ENCODE measurements at regions not wholly inside any gene's neighbourhood (a gene's known extent, or its start where the extent isn't known, plus 50 kb on each side); places are given as distances from the start of the nearest gene placed in this dataset.

- Histone ChIP-seq H3K4me3 (replicated peaks in 1 of 2; ENCODE audit: low read depth in 1 of 2, low read length in 2 of 2) (no peak overlapping the region), H3K9ac (ENCODE audit: low read length) (no peak overlapping the region), H3K9me3 (ENCODE audit: control insufficient read depth in 1 of 2, insufficient read depth in 1 of 2, low read depth in 1 of 2, low read length in 2 of 2) (no peaks in the 10 kb centered on the region), H3K36me3 (ENCODE audit: control insufficient read depth in 1 of 2, insufficient read depth in 2 of 2, low read length in 2 of 2) (no peaks in the 10 kb centered on the region), H3K4me1 (ENCODE audit: control insufficient read depth in 1 of 2, insufficient read depth in 2 of 2, low read length in 2 of 2) (no peaks in the 10 kb centered on the region), H2AFZ (ENCODE audit: low read depth, low read length, poor library complexity, severe bottlenecking) (no peak overlapping the region), H3K9me2 (ENCODE audit: insufficient read depth) (no peaks in the 10 kb centered on the region), H3K4me2 (ENCODE audit: low read length) (no peak overlapping the region), H3K79me2 (ENCODE audit: insufficient read depth, low read length) (no peaks in the 10 kb centered on the region), H3K27ac (ENCODE audit: low read depth, low read length) (no peak overlapping the region), H3K27me3 (ENCODE audit: insufficient read depth, low read length) (no peaks in the 10 kb centered on the region), H4K20me1 (ENCODE audit: insufficient read depth) (no peaks in the 10 kb centered on the region)
- ATAC-seq (no peak), DNase-seq (ENCODE audit: low read depth, low spot score) (no peak)
- intact Hi-C loops (cut with micrococcal nuclease): no loop called here
- POLR2A ChIA-PET: no interaction called here
- CTCF ChIA-PET: no interaction called here
- BruUV-seq (replicated peaks): no TSS peak
- RAD21 ChIA-PET (ENCODE audit: low non-redundant PET in 1 of 2, low total read pairs in 2 of 2, uncharacterized antibody in 2 of 2, unreplicated experiment in 2 of 2): no interaction called here
- TF ChIP-seq FOSL1 (IDR thresholded peaks at IDR 0.05; ENCODE audit: low read depth) (no peak), SRF (IDR thresholded peaks at IDR 0.05; ENCODE audit: low read depth) (no peak), ATF3 (IDR thresholded peaks at IDR 0.05) (no peak), SIN3A (IDR thresholded peaks at IDR 0.05; ENCODE audit: low read depth) (no peak), POLR2A (IDR thresholded peaks at IDR 0.05; ENCODE audit: borderline replicate concordance, extremely low read depth, insufficient read depth, insufficient read length) (no peak)
These were observed 718.5 kb upstream of the PCDH7 start for GRCh38 chr4:30001628-30002027.

GRCh38 chr4:30002341-30002740, 717.8 kb upstream of the PCDH7 start:
- no peak overlapping the region for H3K27ac ChIP-seq (ENCODE audit: low read depth, low read length)
- ChIA-PET POLR2A (no interaction called here), CTCF (no interaction called here), RAD21 (ENCODE audit: low non-redundant PET in 1 of 2, low total read pairs in 2 of 2, uncharacterized antibody in 2 of 2, unreplicated experiment in 2 of 2) (no interaction called here)
- no peaks in the 10 kb centered on the region for H3K9me2 ChIP-seq (ENCODE audit: insufficient read depth)
- no peak for ATAC-seq
- no peaks in the 10 kb centered on the region for H3K4me1 ChIP-seq (ENCODE audit: control insufficient read depth in 1 of 2, insufficient read depth in 2 of 2, low read length in 2 of 2)
- no peaks in the 10 kb centered on the region for H3K27me3 ChIP-seq (ENCODE audit: insufficient read depth, low read length)
- H3K79me2 ChIP-seq (ENCODE audit: insufficient read depth, low read length): no peaks in the 10 kb centered on the region
- no peak overlapping the region for H2AFZ ChIP-seq (ENCODE audit: low read depth, low read length, poor library complexity, severe bottlenecking)
- intact Hi-C loops (cut with micrococcal nuclease): no loop called here
- H3K9me3 ChIP-seq (ENCODE audit: control insufficient read depth in 1 of 2, insufficient read depth in 1 of 2, low read depth in 1 of 2, low read length in 2 of 2): no peaks in the 10 kb centered on the region
- no peak overlapping the region for H3K9ac ChIP-seq (ENCODE audit: low read length)
- no peak overlapping the region for H3K4me3 ChIP-seq (replicated peaks in 1 of 2; ENCODE audit: low read depth in 1 of 2, low read length in 2 of 2)
- no TSS peak for BruUV-seq (replicated peaks)
- no peaks in the 10 kb centered on the region for H4K20me1 ChIP-seq (ENCODE audit: insufficient read depth)
- DNase-seq (ENCODE audit: low read depth, low spot score): no peak
- no peaks in the 10 kb centered on the region for H3K36me3 ChIP-seq (ENCODE audit: control insufficient read depth in 1 of 2, insufficient read depth in 2 of 2, low read length in 2 of 2)
- H3K4me2 ChIP-seq (ENCODE audit: low read length): no peak overlapping the region
- TF ChIP-seq CEBPB (IDR thresholded peaks at IDR 0.05; ENCODE audit: low read depth): peak; percentile 57; the same call in 1 of the 2 replicates
- TF ChIP-seq ZBTB33 (IDR thresholded peaks at IDR 0.05; ENCODE audit: extremely low read depth, insufficient replicate concordance, low read length): no peak
- TF ChIP-seq RAD21 (IDR thresholded peaks at IDR 0.05; ENCODE audit: low read depth): no peak

All from HCT116 (cell line).